NCI-H526 treated with DMSO at 0.1 percent for 48 hours (cell line): ENCODE measurements at regions not wholly inside any gene's neighbourhood (a gene's known extent, or its start where the extent isn't known, plus 50 kb on each side); places are given as distances from the start of the nearest gene placed in this dataset.

ENCODE experiments used
- DNase-seq: peaks from one replicate; lab custom pipeline; 2025; lab: John Stamatoyannopoulos, UW

- DNase-seq: no peak
These were observed 214.9 kb upstream of the SPRED2 start for GRCh38 chr2:65647249-65647842.

- DNase-seq: no peak
These were observed 208.3 kb upstream of the SPRED2 start for GRCh38 chr2:65640793-65641103.

GRCh38 chr2:65639156-65639864 lies 206.9 kb upstream of the SPRED2 start:
- DNase-seq: no peak

GRCh38 chr2:65638443-65638842 lies 206.0 kb upstream of the SPRED2 start:
- no peak for DNase-seq

GRCh38 chr2:65636813-65637483 lies 204.5 kb upstream of the SPRED2 start:
- DNase-seq: no peak

GRCh38 chr2:65636024-65636423 lies 203.6 kb upstream of the SPRED2 start:
- no peak for DNase-seq

GRCh38 chr2:65634304-65634703 lies 201.9 kb upstream of the SPRED2 start:
- no peak for DNase-seq

GRCh38 chr2:65630643-65631042 lies 198.2 kb upstream of the SPRED2 start:
- DNase-seq: no peak

- no peak for DNase-seq
These were observed 195.8 kb upstream of the SPRED2 start for GRCh38 chr2:65628156-65628555.

- DNase-seq: no peak
These were observed 194.4 kb upstream of the SPRED2 start for GRCh38 chr2:65626831-65627230.

- DNase-seq: no peak
These were observed 193.6 kb upstream of the SPRED2 start for GRCh38 chr2:65625982-65626381.

GRCh38 chr2:65622951-65623535 lies 190.6 kb upstream of the SPRED2 start:
- no peak for DNase-seq

GRCh38 chr2:65622499-65622898 lies 190.1 kb upstream of the SPRED2 start:
- no peak for DNase-seq

- DNase-seq: no peak
These were observed 188.1 kb upstream of the SPRED2 start for GRCh38 chr2:65620524-65620923.

- no peak for DNase-seq
These were observed 187.6 kb upstream of the SPRED2 start for GRCh38 chr2:65620026-65620425.

- no peak for DNase-seq
These were observed 183.2 kb upstream of the SPRED2 start for GRCh38 chr2:65615602-65616001.

GRCh38 chr2:65613968-65614555 lies 181.7 kb upstream of the SPRED2 start:
- DNase-seq: no peak

GRCh38 chr2:65611488-65611887 lies 179.1 kb upstream of the SPRED2 start:
- DNase-seq: no peak

GRCh38 chr2:65608916-65609315 lies 176.5 kb upstream of the SPRED2 start:
- DNase-seq: no peak

- no peak for DNase-seq
These were observed 176.1 kb upstream of the SPRED2 start for GRCh38 chr2:65608466-65608865.

- no peak for DNase-seq
These were observed 175.4 kb upstream of the SPRED2 start for GRCh38 chr2:65607662-65608305.

GRCh38 chr2:65605743-65606058 lies 173.3 kb upstream of the SPRED2 start:
- DNase-seq: no peak
